GM12873 (cell line): ENCODE measurements at regions not wholly inside any gene's neighbourhood (a gene's known extent, or its start where the extent isn't known, plus 50 kb on each side); places are given as distances from the start of the nearest gene placed in this dataset.

Experiments used
- TF ChIP-seq, protein P1 (sequence below): IDR thresholded peaks from 2 replicates; pipeline ENCODE4 v1.5.1; 2012; ENCODE audit warnings: low read depth, mild to moderate bottlenecking, moderate library complexity, low read length, control low read depth; ENCODE audit not compliant: insufficient read depth; ENCODE audit errors: missing control alignments

DNA sequence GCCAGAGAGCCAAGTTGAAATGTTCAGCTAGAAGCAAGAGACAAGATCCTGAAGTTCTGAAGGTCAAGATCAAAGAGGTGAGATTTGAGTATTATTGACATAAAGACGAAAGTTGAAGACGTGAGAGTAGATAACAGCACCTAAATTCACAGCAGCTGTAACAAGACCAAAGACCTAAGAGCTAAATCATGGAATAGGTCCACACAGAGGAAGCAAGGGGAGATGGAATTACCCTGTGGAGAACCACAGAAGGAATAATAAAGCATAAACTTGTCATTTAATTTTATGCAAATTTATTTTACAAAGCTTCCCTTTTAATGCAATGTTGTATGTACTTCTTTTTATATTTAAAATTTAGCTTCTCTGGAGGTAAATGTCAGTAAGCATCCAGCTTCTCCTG, 523.7 kb downstream of the NR2F1-AS1 start:
- TF ChIP-seq, protein P1, sequence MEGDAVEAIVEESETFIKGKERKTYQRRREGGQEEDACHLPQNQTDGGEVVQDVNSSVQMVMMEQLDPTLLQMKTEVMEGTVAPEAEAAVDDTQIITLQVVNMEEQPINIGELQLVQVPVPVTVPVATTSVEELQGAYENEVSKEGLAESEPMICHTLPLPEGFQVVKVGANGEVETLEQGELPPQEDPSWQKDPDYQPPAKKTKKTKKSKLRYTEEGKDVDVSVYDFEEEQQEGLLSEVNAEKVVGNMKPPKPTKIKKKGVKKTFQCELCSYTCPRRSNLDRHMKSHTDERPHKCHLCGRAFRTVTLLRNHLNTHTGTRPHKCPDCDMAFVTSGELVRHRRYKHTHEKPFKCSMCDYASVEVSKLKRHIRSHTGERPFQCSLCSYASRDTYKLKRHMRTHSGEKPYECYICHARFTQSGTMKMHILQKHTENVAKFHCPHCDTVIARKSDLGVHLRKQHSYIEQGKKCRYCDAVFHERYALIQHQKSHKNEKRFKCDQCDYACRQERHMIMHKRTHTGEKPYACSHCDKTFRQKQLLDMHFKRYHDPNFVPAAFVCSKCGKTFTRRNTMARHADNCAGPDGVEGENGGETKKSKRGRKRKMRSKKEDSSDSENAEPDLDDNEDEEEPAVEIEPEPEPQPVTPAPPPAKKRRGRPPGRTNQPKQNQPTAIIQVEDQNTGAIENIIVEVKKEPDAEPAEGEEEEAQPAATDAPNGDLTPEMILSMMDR = no peak

DNA sequence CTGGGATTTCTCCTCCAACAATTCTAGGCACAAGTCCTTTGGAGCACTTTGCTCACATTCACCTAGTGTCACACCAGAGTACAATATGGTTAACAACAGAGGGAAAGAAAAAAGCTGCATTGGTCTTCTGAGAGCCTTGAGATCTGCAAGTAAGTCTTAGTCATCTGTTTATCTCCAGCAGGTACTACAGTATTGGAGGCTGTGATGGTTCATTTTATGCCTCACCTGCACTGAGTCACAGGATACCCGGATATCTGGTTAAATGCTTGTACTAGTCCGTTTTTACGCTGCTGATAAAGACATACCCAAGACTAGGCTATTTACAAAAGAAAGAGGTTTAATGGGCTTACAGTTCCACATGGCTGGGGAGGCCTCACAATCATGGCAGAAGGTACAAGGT, 525.0 kb downstream of the NR2F1-AS1 start:
- TF ChIP-seq, protein P1 = no peak

DNA sequence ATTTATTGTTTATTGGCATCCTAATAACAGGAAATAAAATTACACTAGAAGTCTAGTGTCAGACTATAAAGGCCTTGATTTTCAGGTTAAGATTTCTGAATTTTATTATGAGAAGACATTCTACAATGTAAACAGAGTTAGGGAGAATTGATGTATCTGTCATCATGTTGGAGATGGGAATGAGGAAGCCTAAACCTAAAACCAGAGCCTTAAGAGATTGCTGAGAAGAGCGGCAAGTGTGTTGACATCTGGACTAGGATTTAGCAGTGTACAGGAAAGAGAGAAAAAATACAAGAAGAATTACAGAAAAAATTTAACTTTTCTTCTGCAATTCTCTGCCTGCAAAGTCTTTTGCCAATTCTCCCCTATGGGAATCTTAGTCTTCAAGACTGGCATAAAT, 525.5 kb downstream of the NR2F1-AS1 start:
- TF ChIP-seq, protein P1 = no peak

DNA sequence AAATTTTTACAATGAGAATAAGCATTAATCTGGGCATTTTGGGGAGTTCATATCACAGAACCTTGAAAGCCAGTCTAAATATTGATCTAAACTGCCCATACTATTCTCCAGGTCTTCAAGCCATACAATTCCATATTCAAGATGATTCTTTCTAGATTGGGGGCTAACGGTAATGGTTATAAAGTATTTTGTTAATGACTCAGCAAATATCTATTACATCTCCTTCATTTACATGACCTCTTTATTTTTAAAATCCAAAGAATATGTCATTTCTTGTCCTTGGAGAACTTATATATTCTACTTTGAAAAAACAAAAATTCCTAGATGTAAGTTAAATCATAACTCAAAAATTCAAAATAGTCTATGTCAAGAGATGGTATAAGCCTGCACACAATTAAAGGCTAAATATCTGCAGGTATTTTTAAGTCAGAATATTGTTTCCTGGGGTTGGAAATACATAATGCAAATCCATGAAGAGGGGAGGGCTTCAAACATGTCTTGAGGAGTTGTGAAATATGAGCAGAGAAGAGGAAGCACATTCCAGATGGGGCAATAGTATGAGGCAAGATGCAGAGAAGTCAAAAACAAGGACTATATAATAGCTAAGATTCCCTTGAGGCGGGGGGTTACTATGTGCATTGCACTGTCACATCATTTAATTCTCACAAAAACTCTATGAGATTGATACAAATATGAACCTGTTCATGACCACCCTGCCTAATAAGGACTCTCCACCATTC, 526.4 kb downstream of the NR2F1-AS1 start:
- TF ChIP-seq, protein P1 = no peak

DNA sequence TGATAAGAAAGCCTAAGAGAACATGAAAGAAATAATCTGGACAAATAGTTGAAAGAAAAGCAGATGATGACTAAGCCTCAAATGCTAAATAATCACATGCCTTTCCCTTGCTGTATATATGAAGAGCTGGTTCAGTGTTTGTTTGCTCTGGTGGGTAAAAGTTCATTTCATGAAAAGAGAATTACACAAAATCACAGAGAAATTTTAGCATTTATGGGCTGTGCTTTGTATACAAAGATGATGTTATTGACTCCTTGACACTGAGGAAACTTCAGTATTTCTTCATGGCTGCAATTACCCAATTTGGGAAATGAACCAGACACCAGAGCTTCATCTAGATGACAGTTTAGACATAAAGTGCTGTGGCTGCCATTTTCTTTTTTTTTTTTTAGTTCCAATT, 527.2 kb downstream of the NR2F1-AS1 start:
- TF ChIP-seq, protein P1 = no peak

DNA sequence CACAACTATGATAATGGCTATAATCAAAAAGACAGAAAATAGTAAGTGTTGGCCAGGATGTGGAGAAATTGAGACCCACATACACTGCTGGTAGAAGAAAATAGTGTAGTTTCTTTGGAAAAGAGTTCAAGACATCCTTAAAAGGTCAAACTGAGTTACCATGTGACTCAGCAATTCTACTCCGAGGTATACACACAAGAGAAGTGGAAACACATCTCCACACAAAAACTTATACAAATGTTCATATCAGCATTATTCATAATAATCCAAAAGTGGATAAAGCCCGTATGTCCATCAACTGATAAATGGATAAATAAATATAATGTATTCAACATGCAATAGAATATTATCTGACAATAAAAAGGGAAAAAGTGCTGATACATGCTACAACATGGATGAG, 532.2 kb downstream of the NR2F1-AS1 start:
- TF ChIP-seq, protein P1 = no peak

DNA sequence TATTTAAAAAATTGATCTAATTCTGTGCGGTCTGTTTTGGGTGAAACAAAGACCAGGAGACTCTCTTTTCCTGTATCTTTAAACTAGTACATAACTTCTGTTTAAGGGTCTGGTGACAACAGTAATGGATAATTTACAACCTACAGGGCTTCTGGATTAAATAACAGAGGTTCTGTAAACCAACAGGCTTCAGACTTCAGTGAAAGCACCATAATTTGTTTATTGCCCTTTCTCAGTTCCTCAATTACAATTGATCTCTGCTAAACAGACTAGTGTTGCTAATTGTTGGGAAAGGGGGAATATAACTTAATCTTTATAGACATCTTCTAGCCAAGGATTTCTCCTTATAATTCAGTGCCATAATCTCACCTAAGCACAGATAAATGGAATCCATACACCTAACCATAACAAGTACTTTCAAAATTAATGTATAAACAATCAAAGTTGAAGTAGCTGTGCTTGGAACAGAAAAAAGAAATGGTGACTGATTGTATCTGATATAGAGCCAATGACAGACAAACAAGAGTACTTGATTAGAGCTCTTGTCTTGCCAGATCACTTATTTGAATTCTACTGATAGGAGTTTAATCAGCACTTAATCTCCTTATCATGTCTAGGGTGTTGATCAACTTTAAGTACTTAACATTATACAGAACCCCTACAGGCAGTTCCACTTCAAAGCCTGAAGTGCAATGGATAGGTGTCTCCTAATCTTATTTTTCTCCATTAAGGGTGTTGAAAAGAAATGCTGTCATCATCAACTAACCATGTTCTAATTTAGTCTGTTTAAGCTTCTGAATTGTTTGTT, 536.0 kb downstream of the NR2F1-AS1 start:
- TF ChIP-seq, protein P1 = no peak
